ENCODE measurements at regions not wholly inside any gene's neighbourhood (a gene's known extent, or its start where the extent isn't known, plus 50 kb on each side); places are given as distances from the start of the nearest gene placed in this dataset.

DNA sequence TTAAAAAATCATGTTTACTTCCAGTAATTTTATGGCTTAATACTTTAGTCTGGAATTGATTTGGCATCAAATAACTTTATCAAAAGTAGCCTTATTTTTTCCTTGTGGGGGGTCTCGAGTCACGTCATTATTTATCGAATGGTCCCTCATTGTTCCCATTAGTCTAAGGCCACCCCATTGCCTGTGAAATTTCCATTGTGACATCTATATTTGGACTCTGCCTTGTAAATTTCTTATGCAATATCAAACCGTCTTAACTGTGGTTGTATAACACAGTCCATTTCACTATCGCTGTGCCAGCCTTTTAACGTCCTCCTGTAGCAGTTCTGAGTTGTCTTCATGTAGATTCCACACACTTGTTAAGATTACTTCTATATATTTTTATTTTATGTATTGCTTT, 103.9 kb upstream of the RET start:
- DNase-seq = no peak
- WGBS, 2 donors = 68% methylated on average over 6 of the region's 6 CpGs
- intact Hi-C loops (cut with DNase I) = no loop called here
- H3K4me1 ChIP-seq = no peaks in the 10 kb centered on the region
- H3K36me3 ChIP-seq = no peaks in the 10 kb centered on the region
- TF ChIP-seq POLR2A (IDR thresholded peaks at IDR 0.05) = no peak
- TF ChIP-seq, protein P1, sequence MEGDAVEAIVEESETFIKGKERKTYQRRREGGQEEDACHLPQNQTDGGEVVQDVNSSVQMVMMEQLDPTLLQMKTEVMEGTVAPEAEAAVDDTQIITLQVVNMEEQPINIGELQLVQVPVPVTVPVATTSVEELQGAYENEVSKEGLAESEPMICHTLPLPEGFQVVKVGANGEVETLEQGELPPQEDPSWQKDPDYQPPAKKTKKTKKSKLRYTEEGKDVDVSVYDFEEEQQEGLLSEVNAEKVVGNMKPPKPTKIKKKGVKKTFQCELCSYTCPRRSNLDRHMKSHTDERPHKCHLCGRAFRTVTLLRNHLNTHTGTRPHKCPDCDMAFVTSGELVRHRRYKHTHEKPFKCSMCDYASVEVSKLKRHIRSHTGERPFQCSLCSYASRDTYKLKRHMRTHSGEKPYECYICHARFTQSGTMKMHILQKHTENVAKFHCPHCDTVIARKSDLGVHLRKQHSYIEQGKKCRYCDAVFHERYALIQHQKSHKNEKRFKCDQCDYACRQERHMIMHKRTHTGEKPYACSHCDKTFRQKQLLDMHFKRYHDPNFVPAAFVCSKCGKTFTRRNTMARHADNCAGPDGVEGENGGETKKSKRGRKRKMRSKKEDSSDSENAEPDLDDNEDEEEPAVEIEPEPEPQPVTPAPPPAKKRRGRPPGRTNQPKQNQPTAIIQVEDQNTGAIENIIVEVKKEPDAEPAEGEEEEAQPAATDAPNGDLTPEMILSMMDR (IDR thresholded peaks at IDR 0.05) = no peak
- no peaks in the 10 kb centered on the region for H3K9me3 ChIP-seq
- peaks cover 0 to 15% (median 0%) of the 10 kb centered on the region in 4 donors for H3K27me3 ChIP-seq
- H3K27ac ChIP-seq = no peak overlapping the region
- no peak overlapping the region for H3K4me3 ChIP-seq

DNA sequence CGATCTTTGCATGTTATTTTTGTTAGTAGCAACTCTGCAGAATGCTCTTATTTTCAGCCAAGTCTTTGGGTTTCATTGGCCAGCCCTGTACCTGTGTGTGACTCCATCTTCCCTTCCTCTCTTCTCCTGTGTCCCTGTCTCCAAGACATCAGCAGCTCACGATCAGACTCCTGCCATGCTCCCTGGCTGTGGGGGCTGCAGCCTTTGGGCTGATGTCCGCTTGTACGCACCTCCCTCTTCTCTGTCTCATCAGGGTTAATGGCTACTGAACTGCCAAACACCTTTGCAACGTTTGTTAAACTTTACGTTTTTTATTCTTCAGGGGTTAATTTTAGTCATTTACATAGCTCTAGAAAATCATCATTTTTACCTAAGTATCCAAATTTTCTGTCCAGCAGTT, 103.5 kb upstream of the RET start:
- DNase-seq = no peak
- intact Hi-C loops (cut with DNase I) = no loop called here
- Histone ChIP-seq H3K4me1 (no peaks in the 10 kb centered on the region), H3K27me3 (peaks cover 0 to 15% (median 0%) of the 10 kb centered on the region in 4 donors), H3K4me3 (no peak overlapping the region), H3K9me3 (no peaks in the 10 kb centered on the region), H3K36me3 (no peaks in the 10 kb centered on the region), H3K27ac (no peak overlapping the region)
- TF ChIP-seq POLR2A (IDR thresholded peaks at IDR 0.05) = no peak
- TF ChIP-seq, protein P1 (IDR thresholded peaks at IDR 0.05) = no peak
- 69 to 81% methylated on average over 6 of the region's 6 CpGs for WGBS, 2 donors

DNA sequence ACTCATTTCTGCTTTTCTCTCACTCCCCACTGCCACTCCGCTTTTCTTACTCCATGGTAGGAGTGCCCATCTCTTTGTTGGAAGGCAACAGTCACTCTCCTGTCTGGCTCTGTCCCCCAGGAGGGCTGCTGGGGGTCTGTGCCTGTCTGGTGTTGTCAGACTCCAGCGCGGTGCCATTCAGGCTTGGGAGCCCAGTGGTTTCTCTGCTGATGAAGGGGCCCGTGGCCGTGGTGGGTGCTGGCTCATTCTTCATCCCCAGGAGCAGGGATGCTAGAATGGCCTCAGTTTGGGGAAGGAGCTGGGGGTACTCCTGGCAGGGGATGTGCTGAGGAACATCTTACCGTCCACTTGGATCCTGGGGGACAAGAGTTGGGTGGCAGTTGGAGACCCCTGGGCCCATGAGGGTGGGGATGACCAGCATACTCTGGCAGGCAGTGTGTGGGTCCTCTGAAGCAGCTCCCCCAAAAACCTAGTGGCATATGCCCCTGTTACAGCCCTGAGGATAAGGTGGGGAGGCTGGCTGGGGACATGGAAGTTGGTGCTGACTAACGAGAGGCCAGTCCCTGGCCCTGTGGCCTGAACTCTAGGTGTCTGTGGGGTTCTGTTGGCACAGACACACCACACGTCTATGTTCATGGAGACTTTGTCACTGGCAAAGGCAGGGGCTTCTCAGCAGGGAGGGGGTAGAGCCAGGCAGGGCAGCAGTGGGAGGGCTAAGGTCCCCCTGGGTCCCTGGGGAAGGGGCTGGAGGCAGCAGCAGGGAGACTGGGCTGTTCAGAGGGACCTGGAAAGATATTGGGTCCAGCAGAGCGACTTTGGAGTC, 102.8 kb upstream of the RET start:
- no peak for DNase-seq
- no peak overlapping the region for H3K27ac ChIP-seq
- 64 to 78% methylated on average over 3 to 7 of the region's 9 CpGs for WGBS, 2 donors
- H3K4me3 ChIP-seq = no peak overlapping the region
- H3K27me3 ChIP-seq = peaks cover 0 to 15% (median 0%) of the 10 kb centered on the region in 4 donors
- intact Hi-C loops (cut with DNase I) = no loop called here
- TF ChIP-seq, protein P1 (IDR thresholded peaks at IDR 0.05) = no peak
- no peak for TF ChIP-seq POLR2A (IDR thresholded peaks at IDR 0.05)
- H3K36me3 ChIP-seq = no peaks in the 10 kb centered on the region
- no peaks in the 10 kb centered on the region for H3K9me3 ChIP-seq
- no peaks in the 10 kb centered on the region for H3K4me1 ChIP-seq

DNA sequence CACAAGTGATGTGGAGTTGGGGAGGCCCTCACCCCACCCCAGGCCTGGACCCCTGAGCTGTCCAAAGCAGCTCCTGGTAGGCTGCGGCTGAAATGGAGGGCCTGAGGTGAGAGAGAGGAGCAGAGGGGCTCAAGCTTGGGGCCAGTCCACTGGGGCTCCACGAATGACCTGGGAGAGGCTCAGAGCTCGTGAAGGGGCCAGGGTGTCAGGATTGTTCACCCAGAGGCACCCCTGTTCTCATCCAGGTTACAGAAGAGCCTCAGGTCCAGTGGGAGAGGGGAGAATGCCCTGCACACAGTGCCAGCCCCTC, 102.2 kb upstream of the RET start:
- Histone ChIP-seq H3K9me3 (no peaks in the 10 kb centered on the region), H3K27ac (no peak overlapping the region), H3K27me3 (peaks cover 0 to 15% (median 0%) of the 10 kb centered on the region in 4 donors), H3K4me1 (no peaks in the 10 kb centered on the region), H3K36me3 (no peaks in the 10 kb centered on the region), H3K4me3 (no peak overlapping the region)
- no peak for DNase-seq
- intact Hi-C loops (cut with DNase I) = no loop called here
- no peak for TF ChIP-seq POLR2A (IDR thresholded peaks at IDR 0.05)
- TF ChIP-seq, protein P1 (IDR thresholded peaks at IDR 0.05) = no peak
- WGBS, 2 donors = 100% methylated on average over 1 of the region's 3 CpGs; no CpG with 5 or more reads in 1 of the 2 donors

DNA sequence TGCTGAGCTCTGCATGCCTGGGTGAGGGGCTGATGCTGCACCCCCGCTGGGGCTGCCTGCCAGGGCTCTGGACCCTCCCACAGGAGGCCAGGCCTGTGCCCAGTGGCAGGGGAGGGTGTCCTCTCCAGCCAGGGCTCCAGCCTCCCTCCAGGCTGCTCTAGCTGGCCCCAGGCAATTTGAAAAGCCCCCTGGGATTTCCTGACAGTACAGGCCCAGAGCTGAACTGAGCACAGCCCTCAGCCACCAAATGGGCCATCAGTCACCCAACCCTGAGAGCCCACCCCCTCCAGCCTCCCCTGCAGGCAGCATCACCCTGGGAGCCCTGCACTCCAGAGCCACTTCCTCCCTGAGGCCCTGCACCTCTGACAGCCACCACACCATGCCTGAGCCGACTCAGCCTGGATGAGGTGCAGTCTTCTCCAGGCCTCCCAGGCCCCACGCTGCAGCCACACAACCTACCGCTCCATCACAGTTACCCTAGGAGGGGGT, 101.8 kb upstream of the RET start:
- no peaks in the 10 kb centered on the region for H3K4me1 ChIP-seq
- DNase-seq = no peak
- H3K36me3 ChIP-seq = no peaks in the 10 kb centered on the region
- peaks cover 0 to 15% (median 0%) of the 10 kb centered on the region in 4 donors for H3K27me3 ChIP-seq
- H3K9me3 ChIP-seq = no peaks in the 10 kb centered on the region
- no CpG with 5 or more reads among the region's 4 CpGs for WGBS, 2 donors
- H3K27ac ChIP-seq = no peak overlapping the region
- intact Hi-C loops (cut with DNase I) = no loop called here
- TF ChIP-seq, protein P1 (IDR thresholded peaks at IDR 0.05) = no peak
- TF ChIP-seq POLR2A (IDR thresholded peaks at IDR 0.05) = no peak
- H3K4me3 ChIP-seq = no peak overlapping the region
